Epidermal melanocyte (primary cell): ENCODE measurements at regions not wholly inside any gene's neighbourhood (a gene's known extent, or its start where the extent isn't known, plus 50 kb on each side); places are given as distances from the start of the nearest gene placed in this dataset.
"Not testable (repeated sequence)": the region's sequence is repeated elsewhere in the genome, so short reads cannot be mapped to it uniquely, and the experiment has no call there.

Source experiments
- DNase-seq: peaks from one replicate; pipeline ENCODE4 v3.0.0; 2011; ENCODE audit warnings: low spot score; ENCODE audit not compliant: insufficient read length

DNA sequence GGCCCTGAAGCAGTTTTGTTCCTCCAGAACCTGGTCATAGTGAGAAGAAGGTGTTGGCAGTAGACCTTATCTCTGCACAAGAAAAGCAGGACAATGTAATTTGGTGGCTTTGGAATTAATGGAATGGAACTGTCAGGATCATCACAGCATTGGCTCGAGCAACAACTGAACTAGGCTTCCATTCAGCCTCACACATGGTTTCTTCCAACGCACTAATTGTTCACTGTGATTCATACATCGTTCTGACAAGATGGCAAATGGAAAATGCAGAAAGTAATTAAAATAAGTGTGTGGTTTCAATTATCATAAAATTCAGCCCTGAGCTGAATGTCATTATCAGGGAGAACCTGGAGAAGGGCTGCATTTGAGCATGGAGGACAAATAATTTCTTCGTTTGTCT is 80.6 kb downstream of the MFSD1 start:
- DNase-seq = no peak

DNA sequence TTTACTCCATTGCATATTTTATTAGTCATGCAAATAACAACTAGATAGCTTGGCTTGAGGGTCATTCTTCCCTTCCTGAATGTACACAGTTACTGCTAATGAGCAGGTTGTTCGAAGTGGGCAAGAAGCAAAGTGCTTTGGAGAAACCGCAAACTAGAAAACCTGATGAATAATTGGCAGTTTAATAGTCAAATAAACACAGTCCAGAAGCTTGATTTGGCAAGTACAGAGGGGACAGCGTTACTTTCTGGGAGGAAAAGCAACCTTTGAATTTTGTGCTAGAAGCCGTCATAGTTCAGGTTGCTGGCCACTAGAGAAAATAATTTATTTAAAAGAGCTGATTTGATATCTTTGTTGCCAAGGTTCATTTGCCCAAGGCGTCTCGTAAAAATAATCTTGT is 94.9 kb downstream of the MFSD1 start:
- DNase-seq = no peak

DNA sequence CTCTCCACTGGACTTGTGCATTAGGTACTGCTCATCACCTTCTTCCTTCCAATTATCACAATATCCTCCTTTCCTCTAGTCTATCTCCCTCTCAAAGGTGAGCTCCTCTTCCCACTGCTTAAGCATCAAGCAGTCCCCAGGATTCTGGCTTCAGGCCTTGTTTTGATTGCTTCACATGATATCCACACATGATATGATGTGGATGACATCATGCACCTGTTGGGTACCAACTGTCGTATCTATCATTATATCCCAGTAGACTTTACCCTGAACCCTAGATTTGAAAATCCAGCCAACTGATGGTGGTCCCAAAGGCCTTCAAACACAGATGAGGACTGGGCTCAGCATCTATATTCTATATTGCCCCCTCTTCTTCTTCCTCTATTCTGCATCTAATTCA is 104.9 kb downstream of the MFSD1 start:
- DNase-seq = no peak

DNA sequence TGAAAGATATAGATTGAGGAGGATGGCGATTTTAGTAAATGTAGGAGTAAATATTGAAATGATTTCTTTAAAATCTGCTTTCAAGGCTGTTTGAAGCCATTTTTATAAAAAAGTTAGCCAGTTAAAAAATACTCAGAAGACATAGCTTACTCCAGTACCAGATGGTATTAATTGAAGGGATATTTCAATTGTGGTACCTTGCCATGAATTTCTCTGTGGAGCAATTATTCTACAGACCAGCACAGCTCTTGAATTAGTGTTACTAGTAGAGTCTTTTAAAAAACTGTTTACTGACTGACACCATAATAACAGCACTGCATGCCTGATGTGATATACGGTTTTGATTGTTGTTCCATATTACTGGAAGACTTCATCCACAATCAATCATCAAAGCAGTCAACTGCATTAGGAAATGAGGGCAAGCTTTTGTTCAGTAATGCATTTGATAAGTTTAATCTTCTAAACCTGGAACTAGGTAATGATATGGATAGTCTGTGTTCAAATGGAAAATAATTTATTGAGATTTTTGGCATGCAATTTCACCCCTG is 106.4 kb downstream of the MFSD1 start:
- no peak for DNase-seq

DNA sequence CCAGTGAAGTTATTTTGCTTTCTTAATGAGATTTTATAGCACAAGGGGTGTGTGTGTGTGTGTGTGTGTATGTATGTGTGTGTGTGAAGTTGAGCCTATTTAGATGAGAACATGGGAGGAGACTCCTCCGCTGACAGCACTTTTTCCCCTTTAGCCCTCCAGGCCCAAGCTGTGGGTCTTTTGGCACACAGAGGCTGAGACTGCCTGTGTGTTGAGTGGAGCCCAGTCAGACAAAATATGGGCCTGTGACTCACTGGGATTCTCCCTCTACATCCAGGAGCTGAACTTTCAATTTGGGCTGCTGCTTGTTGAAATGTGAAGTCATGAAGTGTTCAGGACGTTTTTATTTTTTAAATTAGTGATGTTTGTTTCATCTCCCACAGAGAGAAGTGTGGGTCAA is 108.0 kb downstream of the MFSD1 start:
- no peak for DNase-seq

DNA sequence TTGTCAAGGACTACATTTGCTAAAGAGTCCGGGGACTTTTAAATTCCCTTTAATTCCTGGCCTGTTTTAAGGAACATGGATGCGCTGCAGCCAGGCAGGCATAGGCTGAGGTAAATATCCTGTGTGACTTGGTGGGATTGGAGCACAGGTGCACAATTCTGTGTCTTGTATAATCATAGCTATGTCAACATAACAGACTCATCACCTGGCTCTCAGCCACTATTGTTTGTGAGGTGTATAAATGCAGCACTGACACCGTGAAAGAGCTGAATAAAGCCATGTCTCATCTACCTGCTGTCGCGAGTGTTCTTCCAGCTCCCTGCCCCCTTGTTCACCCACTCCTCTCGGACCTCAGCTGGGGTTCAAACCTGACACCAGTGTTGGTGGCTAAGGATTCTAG is 109.7 kb downstream of the MFSD1 start:
- no peak for DNase-seq

DNA sequence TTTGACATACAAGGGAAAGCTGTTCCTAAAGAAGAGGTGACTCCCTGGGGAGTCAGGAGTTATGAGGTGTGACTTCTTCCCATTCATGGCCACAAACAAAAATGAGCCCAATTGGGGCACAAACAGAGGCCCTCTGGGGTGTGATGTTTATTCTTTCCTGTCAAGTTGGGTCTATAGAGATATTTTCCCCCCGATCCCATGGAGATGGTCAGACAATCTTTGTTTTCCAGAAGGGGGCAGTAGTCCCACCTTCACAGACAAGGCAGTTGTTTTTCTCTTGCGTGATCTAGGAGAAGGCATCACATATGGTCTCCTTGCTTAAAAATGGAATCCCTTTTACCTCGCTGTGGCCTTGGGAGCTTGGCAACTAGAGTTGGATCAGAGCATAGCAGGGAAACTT is 110.3 kb downstream of the MFSD1 start:
- no peak for DNase-seq

DNA sequence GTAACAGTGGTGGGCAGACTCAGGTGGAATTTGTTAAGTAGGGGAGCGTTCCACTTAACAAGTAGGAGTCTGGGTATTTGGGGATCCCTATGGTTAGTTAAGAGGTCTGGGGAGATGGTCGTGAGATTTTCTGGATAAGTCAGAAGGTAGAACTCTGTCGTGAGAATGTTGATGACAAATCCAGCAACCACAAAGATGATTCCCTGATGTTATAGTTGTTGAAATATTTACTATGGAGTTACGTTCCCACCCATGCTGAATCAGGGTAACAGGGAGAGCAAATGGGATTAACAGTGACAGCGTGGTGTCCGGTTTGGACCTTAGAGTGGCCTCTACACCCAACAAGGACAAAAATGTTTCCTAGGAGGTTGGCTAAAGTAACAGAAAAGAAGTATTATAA is 110.8 kb downstream of the MFSD1 start:
- no peak for DNase-seq

DNA sequence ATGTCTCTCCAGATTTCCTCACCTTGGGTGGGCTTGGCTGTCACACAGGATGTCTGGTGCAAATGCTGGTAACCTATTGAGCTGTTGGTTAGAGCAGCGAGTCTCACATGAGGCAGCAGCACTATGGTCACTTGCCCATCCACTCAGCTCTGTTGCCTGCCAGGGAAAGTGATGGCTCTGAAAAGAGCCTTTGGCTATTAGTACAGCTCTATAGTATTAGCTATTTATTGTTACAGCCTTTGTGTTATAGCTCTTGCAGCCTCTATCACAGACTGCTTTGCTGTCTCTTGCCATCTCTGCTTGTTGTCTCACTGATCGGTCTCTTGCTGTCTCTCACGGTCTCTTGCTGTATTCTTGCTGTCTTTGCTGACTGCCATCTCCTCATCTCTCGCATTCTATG is 114.3 kb downstream of the MFSD1 start:
- DNase-seq = no peak

DNA sequence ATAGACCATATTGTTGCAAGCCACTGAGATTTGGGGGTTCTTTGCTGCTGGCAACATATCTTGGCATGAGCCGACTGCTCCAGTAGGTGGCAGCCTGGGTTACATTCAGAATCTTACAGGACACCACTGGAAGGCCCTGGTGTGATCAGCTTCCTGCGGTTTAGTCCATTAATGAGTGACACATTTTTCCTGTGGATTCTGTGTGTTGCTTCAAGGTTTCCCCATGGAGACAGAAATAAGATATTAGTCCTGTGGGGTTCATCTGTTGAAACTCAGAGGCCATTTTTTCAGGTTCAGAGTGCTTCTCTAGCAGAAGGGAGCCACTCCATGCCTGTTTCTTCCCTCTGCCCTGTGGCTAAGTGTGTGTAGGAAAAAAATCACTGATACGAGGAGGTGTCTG is 116.2 kb downstream of the MFSD1 start:
- DNase-seq = peak; percentile 34

DNA sequence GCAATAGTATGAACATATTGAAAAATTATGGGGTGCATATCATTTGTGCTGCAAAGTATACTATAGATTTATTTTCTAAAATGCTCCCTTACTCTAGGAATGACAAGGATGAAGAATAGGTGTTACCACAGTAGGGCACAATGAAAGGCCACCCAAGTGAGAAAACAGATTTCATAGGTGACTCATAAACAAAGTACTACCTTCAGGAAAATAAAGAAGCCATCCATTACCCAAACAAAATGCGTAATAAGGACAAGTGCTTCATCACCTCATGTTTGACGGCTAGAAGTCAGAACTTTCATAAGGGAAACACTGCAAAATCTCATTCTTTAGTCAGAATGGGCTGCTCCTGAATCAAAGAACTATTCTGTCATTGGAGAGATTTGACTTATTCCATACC is 116.6 kb downstream of the MFSD1 start:
- no peak for DNase-seq

DNA sequence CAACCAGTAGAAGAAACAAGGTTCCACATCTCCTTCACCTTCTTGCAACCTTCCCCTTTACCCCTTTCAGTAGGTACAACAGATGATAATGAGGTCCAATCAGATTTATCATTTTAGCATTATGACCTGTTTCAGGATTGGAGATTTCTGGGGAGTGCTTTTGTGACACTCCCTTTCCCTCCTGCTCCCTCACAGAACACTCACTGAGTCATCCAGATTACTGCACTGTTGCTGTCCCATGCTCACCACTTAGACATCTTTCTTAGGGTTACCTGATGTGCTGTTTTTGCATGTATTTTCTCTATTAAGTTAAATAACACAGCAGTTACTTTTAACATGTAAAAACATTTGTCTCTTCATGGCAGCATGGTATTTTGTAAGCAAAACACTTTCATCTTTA is 118.5 kb downstream of the MFSD1 start:
- no peak for DNase-seq

DNA sequence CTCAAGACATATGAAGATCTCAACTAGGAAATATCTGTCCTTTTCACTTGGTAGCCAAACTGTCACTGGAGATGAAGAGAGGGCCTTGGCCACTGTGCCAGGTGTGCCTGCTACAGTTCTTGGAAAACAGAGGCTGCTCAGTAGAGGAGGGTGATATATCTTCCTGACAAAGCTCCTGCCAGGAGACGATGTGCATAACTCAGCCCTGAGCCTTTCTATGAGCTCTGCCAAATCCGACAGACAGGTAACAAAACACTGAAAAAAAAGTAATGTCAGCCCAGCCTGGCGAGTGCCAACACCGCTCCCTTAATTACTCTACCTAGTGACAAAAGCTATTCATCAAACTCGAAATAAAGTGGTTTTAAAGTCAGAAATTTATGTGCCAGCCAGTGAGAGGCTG is 123.2 kb downstream of the MFSD1 start:
- no peak for DNase-seq

DNA sequence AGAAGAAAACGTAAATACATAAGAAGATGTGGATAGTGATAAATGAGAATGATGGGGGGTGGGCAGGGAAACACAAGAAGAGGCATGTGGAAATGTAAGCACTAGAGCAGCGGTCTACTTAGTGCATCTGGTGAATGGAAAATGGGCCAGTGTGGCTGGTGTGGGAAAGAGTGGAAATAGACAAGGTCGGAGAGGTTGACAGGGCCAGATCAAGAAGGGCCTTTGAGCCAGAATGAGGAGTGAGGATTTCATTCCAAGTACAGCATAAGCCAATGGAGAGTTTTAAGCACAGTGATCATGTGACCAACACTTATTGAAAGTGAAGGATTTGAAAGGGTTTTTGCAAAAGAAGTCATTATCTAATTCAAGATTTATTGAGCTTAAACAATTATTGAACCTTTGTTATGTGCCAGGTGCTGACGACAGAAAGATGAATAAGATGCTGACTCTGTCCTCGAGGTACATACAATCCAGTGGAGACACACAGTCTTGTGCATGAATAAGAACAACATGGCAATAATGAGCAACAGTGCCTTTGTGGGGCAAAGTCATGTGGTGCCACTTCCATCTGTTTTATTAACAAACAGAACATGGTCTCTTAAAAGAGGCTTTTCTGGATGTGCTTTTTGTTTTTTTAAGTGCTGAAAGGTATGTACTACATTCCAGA is 124.1 kb downstream of the MFSD1 start:
- no peak for DNase-seq

DNA sequence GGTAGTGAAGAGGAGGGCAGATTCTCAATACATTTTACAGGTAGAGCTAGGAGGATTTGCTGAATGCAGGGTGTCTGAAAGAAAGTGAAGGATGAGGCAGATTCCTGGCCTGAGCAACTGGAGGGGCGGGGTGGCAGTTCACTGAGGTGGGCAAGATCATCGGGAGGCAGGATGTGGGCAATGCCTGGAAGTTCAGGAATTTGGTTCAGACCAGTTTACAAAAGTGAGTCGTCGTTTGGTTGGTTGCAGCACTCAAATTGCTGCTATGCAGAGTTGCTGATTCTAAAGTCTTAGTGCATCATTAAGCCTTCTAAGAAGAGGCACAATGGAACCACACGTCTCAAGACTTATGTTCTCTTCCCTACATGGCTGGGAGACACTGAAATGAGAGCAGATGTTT is 134.0 kb downstream of the MFSD1 start:
- no peak for DNase-seq

DNA sequence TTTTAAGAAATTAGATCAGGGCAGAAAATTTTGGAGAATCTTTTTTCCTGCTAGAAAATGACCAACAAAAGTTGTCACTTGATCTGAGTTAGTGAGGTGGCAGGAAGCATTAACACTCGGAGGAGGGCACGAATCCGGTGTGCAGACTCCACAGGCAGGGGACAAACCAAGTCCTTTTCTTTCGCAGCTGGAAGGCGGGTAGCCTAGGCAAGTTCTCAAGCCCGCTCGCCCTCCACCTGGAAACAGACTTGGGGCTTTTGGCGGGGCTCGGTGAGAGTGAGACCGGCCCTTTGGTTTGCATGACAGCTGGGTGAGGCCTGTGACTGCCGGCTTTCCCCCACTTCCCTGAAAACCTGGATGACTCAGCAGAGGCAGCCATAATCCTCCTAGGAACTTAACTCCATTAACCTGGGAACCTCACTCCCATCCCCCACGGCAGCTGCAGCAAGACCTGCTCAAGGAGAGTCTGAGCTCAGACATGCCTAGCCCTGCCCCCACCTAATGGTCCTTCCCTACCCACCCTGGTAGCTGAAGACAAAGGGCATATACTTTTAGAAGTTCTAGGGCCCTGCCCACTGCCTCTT is 134.8 kb downstream of the MFSD1 start:
- no peak for DNase-seq

DNA sequence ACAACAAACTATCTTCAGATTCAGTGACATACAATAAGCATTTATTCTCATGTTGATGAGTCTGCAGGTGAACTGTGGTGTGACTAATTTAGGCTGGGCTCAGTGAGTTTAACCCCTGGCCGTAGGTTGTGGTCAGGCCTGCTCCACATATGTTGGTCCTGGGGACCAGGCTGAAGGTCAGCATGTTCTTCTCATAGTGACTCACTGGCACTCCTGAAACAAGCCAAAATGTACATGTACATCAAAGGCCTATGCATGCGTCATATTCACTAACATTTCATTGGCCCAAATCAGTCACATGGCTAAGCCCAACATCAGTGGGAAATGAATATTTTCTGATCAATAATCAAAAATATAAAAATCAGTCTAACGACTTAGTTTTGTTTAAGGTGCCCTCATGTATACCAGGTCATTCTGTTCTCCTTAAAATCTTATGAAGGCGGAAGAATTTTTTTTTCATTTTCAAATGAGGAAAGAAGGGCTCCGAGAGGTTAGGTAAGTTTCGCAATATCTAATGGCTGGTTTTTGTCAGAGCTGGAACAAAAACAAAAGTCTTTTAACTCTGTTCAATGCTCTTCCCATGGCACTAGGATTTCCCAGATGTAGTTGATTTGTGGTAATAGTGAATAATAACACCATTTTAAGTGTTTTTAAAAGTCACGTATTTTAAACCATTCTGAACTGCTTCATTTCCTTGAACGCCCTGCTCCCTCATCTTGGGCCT is 148.5 kb downstream of the MFSD1 start:
- no peak for DNase-seq

DNA sequence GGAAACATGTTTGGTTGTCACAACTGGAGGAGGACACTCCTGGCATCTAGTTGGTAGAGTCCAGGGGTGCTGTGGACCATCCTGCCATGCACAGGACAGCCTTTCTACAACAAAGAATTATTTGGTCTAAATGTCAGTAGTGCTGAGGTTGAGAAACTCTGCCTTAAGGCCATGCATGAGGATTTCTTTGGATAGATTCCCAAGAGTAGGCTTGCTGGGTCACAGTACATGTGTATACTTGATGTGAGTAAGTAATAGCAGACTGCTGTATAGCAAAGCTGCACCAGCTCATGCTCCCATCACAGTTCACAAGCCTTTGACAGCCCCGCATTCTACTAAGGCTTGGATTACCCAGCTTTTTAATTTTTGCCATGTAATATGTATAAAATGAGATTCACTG is 151.3 kb downstream of the MFSD1 start:
- DNase-seq = no peak

DNA sequence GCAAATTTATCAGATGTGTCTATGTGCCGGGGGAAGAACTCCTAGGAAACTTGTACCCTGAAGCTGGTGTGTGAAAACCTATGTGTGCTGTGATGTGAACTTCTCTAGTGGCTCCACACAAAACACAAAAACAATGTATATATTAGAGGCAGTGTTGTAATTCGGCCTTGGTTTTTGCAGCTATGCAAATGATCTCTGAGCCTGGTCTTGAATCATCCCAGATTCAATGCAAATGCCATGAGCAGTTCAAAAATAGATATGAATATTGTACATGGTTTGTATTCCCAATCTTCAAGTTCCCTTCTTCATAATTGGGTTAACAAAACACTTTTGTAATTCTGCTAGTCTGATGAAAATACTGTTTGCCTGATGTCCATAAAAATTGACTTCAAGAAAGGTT is 152.6 kb downstream of the MFSD1 start:
- DNase-seq = no peak

DNA sequence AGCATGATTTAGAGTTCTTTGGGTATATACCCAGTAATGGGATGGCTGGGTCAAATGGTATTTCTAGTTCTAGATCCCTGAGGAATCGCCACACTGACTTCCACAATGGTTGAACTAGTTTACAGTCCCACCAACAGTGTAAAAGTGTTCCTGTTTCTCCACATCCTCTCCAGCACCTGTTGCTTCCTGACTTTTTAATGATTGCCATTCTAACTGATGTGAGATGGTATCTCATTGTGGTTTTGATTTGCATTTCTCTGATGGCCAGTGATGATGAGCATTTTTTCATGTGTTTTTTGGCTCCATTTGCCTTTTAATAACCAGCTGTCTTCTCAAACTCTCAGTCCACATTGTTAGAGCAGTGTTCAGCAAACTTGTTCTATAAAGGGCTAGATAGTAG is 155.9 kb downstream of the MFSD1 start:
- DNase-seq = not testable (repeated sequence)

DNA sequence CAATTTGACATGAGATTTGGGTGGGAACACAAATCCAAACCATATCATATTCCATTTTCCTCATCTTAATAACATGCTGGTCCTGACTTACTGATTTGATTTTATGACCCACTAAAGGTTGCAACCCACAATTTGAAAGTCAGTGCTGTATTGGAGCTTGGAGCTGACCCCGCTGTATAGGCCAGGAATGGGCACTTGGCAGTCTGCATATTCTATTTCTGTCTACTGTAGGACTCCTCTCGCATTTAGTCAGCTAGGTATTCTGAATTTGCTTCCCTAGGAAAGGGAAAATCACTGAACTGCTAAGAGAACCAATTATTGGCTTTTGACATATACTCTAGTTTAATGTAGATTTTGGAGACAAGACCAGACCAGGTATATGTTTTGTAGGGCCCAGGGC is 157.0 kb downstream of the MFSD1 start:
- no peak for DNase-seq

DNA sequence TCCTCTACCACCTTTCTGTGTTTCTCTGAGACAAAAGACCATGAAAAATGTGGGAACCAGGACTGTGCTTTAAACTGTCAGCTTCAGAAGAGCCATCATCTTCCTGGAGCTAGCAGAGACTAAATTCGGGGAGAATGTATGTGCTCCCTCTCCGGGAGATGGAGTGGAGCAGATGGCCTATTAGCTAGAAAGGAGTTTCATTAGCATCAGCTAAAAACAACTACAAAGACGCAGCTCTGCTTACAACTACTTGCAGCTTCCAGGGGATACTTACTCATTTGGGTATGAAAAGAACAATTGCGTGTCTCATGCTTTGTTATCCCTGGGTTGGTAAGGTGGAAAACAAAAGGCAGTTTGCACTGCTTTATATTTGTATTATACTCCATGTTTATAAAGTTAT is 159.6 kb downstream of the MFSD1 start:
- no peak for DNase-seq

DNA sequence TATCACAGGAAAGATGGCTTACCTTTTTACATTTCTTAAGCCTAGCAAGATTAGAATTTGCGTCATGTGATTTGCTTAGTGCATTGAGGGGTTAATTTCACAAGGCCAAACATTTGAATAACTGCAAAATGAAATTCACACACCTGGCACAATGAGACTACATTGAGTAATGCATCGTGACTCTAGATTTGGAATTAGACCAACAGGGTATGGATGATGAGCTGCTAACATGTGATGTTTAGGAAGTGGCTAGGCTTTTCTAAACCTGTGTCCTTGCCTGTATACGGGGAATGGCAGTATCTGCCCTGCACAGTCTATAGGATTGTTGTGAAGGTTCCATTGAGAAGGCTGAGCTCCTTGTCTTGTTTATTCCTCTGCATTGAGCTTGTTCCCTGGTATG is 160.1 kb downstream of the MFSD1 start:
- DNase-seq = no peak
